NCI-H1417 treated with DMSO at 0.1 percent for 48 hours (cell line): ENCODE measurements at regions not wholly inside any gene's neighbourhood (a gene's known extent, or its start where the extent isn't known, plus 50 kb on each side); places are given as distances from the start of the nearest gene placed in this dataset.
"Not testable (repeated sequence)": the region's sequence is repeated elsewhere in the genome, so short reads cannot be mapped to it uniquely, and the experiment has no call there.

Experiments
- DNase-seq: peaks from one replicate; lab custom pipeline; 2025; lab: John Stamatoyannopoulos, UW

DNA sequence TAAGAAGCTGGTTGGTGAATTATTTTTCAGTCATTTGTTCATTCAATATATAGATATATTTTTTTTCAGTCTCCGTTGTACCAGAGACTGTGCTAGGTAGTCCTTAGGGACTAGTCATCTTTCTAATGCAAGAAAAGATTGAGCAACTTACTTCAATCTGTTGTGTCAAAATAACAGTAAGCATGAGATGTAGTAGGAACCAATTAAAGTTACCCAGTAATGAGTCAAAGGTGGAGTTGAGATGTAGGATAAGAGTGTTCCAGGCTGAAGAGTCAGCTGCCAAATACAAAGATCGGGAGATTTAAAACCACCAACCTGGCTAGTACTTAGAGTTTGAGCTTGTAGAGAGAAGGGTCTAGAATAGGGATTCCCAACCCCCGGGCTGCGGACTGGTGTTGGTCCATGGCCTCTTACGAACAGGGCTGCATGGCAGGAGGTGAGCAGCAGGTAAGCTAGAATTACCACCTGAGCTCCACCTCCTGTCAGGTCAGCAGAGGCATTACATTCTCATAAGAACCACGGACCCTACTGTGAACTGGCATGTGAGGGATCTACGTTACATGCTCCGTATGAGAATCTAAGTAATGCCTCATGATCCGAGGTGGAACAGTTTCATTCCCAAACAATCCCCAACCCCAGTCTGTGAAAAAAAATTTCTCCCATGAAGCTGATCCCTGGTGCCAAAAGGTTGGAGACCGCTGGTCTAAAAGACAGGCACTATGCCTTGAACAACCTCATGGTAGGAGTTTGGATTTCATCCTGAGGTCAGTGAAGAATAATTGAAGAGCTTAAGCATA is 1241.5 kb upstream of the WWC1 start:
- no peak for DNase-seq

DNA sequence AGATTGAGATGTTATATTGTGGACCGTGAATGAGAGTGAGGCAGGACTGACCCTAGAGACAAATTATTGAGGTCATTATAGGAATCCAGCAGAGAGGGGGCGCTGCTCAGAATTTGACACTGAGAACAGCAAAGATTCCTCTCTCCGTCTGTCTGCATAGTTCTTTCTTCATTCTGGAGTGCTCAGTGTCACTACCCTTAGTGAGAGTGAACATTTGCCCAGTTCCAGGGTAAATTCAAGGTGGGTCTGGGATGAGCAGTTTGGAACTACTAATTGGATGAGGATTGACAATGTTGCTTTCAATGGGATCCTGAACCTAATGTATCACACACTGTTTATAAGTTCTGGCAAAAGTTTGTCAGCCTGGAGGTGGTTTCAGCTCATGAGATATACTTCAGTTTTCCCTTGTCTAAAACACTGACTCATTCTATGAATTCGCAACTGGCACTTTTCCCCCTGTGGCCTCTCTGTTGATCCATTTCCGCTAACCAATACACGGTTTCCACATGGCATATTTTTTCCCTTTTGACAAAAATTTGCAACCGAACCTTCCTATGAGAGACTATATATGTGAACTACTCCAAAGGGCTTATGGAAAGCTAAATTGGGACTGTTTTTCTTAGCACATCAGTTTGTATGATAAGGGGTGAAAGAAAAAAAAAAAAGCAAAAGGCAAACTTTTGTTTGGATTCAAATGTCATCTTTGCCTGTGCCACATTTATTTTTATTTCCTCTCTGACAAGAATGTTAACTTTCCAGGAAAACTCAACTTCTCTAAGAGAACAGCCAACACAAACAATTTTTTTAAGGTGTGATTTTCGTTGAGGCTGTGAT is 1240.7 kb upstream of the WWC1 start:
- no peak for DNase-seq

DNA sequence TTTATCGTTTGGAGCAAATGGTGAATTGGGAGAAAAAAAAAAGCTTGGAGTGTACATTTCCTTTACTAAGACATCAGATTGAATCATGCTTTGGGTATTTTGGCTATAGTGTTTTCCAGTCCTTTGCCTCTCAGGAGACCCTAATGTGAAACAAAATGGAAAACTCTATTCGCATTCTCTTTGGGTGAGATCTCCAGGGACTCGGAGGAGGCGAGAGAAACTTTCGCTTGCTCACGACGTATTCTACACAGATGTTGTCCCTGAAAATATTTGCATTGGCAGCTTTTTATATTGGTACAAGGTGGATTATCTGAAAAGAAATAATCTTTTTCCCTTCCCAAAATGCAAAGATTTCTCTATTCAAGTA is 1240.1 kb upstream of the WWC1 start:
- no peak for DNase-seq

DNA sequence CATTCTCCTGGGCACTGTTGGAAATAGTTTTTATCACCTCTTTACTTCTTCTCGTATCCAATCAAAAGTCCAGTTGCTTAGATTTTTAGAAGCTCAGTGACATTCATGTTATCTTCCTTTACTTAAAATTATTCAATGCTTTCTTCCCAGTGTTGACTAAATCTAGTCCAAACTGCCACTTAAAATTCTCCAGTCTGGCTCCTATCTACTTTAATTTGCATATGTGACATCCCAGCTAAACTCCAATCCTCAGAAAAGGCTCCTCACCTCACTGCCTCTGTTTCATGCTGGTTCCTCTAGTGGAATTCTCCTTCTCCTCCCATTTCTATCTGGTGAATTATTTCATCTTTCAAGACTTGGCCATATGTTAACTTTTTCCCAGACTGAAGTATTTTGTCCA is 1238.7 kb upstream of the WWC1 start:
- no peak for DNase-seq

DNA sequence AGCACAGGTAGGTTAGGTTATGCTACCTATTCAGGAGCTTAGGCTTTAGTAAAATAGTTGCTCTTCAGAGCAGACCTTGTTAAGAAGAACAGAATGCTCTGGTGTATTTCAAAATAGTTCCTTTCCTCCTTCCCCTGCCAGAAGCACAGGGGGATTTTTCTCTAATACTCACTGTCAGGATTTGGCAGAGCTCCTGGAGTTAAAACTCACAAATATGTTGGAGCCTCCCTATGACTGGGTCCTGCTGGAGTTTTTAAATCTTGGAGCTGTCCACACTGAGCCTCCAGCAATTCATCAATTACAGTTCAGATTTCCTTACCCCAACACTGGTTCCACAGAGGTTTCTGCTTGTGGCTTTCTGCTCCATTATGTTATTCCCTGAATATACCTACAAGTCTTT is 1233.8 kb upstream of the WWC1 start:
- no peak for DNase-seq

DNA sequence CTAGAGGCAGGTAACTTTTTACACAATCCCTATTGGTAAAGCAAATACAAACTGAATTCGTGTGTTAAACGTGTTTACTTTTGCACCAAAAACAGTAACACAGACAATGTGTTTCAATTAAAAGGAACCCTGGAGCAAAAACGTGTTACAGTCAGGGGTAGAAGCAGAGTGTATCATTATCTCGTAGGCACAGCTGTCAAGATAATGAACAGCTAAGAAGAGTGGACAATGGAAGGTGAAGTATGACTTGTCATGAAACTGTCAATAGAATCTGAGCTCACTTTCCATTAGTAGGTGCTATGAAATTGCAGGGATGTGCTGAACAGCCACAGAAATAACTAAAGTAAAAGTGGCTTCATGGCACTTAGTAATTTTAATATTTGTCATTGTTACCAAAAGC is 1229.8 kb upstream of the WWC1 start:
- no peak for DNase-seq

DNA sequence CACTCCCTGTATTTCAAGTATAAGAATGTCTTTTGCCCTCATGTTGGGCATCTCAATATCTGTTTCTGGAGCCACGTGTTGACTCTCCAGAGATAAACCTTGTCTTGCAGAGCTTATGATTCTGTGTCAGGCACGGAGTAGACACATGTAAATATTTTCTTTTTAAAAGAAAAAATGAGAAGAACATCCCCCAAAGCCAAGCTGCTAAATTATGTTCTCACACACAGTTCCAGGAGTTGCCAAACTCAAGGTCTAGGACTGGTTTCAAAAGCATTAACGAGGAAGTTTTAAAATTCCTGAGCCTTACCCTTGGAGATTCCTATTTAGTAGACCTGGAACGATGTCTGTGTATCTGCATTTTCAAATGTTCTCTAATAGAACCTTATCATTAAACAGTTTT is 1228.3 kb upstream of the WWC1 start:
- DNase-seq, result no peak

DNA sequence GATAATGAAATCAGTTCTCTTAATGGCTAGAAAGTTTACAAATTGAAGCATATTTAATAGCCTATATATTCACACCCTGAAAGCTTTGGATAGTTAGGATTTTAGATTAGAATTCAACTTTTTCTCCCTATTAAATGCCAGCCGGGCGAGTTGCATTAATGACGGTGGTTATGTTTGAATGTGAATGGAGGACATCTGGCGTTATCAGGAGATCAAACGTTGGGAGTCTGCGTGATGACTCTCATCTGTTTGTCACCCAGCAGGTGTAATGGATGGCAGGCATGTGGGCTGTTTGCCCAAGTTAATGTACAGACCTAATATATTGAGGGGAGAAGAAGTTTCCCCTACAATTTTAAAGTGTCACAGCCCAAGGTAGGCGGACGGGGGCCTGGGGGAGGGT is 1227.7 kb upstream of the WWC1 start:
- DNase-seq, result no peak

DNA sequence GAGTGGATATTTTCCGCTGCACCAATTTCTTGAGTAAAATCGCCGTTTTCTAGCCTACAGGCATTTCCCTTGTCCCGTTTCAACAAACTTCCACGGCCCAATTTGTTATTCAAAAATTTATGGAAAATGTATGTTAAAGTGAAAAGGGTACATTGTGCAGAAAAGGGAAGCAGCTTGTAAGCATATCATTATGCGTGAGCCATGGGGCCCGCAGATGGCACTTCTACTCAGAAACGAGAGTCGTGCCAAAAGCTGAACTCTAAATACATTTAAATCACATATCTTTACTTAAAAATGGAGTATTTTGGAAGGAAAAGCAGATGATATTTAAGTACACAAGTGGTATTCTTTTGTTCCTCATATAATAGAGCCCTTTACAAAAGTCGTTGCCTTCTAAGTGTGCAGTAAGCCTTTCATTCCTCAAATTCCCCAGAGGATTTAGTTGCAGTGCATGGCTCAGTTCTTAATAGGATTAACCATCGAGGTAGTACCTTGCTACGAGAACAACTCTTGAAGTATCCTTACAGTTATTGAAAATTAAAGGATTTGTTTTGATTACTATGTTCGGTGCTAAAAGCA is 1227.2 kb upstream of the WWC1 start:
- DNase-seq, result no peak

DNA sequence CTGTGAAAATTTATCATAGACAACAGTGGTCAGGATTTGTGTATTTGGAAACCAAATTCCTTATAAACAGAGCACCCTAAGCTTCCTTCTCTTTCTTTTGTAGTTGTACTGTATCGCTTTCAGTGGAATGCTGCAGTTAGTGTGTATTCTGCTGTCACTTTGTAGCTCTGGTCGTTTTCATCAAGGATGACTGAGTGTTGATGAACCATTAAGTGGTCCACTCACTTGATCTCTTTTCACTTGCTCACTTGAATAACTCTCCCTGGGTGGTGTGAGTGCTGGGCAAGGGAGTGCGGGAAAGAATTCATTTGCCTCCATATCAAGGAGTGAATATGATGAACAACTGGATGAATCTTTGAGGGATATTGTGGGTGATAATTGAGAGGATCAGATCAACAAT is 1225.7 kb upstream of the WWC1 start:
- DNase-seq, result no peak

DNA sequence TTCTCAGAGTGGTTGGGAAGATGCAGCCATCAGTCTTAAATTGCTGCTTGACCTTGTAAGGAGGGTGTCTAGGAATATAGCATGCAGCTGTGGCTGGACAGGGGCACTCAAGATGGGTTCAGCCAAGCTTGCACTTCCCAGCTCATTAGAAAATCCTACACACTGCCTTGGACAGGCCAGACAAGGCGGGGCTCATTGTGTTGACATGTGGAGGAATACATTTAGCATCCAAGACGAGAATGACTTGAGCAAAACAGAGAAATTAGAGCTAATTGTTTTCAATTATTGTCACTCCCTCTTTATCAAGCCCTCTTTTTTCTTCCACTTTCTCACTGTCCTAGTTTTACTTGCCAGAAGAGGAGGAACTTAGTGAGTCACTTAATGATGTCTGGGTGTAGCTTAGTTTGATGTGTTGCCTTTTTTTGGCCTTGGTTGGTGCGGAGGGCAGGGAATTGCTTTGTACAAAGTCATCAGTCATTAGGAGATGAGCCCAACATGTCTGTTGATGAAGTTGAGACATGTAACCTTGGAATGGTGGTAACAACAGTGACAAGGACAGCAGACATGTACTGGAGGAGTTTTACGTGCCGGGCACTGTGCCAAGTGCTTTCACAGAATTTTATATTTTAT is 1219.3 kb upstream of the WWC1 start:
- no peak for DNase-seq

DNA sequence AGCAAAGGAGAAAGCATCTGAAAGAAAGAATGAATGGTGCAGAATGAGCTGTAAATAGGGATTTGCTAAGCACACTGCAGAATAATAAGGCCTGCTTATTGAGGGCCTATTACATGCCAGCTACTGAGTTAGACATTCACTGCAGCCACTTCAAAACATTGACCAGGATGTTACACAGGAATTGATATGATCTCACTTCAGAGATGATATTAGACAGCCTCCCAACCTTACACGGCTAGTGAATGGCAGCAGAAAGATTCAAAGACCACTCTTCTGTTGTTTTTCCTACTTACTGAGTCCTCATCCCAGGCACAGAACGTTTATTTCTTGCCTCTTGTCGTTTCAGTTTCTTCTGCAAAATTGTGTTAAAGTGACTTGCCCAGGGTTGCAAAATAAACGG is 1209.9 kb upstream of the WWC1 start:
- no peak for DNase-seq

DNA sequence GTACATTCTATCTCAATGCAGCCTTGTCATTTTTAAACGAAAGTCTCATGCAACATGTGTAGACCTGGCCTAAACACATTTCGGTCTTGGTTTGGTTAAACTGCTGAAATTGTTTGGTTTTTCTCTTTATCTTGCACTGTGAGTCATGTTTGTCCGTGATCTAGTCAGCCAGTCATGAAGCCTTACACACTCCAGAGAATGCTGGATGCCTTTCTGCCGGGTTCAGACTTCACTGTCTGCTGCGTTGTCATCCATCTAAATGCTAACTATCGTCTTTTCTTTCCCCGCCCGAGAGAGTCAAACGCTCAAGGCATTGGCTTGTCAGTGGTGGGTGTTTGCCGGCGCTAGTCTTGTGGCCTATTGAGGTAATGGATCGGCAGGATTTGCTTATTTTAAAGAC is 1194.6 kb upstream of the WWC1 start:
- no peak for DNase-seq

DNA sequence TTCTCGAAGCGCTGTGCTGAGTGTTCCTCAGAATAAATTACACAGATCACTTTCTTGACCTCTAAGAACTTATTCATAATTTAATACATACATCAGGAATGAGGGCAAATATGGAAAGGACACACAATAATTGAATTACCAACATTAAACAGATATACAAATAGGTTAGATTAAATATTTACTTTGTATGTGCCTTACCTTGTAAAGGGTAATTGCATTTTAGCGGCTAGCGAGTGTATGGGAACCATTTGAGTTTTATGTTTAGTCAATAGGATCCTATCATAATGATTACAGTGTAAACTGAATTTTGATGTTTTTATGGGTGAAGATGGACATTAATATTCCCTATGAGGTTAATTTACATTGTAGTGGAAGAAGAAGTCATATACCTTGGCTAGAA is 1187.1 kb upstream of the WWC1 start:
- DNase-seq, result no peak

DNA sequence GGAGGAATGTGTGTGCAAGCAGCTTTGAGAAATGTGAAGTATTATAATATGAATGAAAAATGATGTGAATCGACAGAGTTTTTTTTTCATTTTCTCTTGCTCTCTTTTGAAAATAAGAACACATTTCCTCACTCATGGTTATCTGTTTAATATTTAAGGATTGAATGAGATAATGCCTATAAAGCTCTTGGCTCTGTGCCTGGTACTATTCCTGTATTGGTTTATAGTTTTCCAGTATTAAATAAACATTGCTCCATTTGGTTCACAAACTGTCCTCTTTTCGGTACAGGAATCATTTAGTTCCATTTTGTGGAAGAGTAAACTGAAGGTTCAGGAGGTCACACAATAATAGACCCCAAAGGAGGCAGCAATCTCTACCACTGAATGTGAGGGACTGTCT is 1185.5 kb upstream of the WWC1 start:
- DNase-seq, result no peak

DNA sequence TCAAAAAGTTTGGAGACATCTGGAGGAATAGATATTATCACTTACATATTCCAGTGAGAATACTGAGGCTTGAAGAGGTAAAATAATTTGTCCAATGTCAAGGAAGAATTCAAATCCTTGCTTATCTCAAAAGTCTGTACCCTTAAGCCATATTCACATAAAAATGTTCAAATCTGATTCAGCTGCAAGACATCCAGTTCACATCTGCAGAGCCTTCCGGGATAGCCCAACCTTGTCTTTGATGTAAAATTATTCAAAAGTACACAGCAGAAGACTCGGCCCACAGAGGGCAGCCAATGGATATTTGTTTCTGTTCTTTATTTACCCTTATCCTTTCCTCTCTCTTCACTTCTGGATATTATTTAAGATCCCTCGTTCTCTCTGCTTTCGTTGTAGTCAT is 1183.8 kb upstream of the WWC1 start:
- no peak for DNase-seq

DNA sequence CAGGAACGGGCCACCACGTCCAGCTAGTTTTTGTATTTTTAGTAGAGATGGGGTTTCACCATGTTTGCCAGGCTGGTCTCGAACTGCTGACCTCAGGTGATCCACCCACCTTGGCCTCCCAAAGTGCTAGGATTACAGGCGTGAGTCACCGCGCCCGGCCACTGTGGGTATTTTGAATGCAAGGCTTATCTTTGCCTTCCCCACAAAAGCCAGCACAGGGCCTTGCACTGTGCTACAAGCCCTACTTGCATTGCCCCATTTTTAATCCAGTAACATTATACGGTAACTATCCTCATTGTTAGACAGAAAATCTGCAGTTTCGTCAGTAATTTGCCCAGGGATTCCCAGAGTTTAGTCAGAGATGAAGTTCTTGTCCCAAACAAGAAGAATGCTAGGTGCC is 1183.2 kb upstream of the WWC1 start:
- DNase-seq, result not testable (repeated sequence)

DNA sequence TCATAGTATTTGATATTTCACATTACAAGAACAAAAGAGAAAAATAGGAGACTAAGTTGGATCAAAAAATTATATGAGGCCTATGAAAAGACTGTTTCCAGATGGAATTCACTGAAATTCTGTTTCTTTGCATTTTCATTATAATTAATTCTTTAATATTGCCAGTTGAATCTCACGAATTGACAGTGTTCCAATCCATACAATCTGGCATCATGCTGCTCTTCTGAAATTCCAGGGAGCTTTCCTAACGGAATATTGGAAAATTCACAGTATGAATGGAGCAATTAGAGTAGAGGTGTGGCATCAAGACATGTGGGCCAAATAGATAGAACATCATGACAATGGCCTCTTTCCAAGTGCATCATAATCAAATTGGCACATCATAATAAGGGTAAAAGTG is 1178.9 kb upstream of the WWC1 start:
- DNase-seq, result no peak

DNA sequence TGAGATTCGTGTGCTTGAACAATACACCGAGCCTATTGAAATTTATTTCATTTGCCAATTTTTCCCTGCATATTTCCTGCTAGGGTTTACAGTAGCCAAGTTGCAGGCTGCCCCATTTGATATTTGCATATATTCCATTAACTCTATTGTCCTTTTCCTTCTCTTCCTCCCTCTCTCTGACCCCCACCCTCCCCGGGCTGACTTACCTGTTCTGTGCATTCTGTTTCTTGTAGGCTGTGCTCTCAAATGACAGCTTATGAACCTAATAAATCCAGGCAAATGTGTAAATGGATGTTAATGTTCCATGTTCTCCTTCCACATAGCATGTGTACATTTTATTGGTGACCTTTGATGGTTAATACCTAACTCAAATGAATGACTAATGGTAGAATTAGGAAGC is 1169.2 kb upstream of the WWC1 start:
- no peak for DNase-seq

DNA sequence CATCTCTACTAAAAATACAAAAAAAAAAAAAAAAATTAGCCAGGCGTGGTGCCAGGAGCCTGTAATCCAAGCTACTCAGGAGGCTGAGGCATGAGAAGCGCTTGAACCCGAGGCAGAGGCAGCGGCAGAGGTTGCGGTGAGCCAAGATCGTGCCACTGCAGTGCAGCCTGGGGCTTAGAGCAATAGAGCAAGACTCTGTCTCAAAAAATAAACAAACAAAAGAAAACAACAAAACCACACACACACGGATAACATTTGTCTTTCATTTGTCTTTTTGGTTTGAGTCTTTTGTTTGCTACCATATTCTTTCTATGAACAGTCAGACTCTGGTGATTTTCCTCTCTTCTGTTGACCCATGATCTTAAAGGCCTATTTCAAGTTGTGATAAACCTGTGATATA is 1168.3 kb upstream of the WWC1 start:
- DNase-seq, result no peak

DNA sequence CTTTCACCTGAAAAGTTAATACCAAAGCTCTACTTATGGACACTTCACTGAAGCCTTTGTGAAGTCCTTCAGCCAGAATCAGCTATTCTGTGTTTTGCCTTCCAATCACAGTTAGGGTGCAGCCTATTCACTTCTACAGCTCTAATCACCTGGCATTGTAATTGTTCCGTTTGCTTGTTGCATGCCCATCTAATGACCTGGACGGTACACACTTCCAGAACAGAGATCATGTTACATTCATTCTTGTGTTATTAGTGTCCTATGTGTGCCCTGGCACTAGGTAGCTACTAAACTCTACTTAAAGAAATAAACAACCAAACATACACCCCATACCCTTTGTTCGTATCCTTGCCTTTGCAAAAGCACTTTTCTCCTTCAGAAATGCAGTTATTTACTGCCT is 1162.9 kb upstream of the WWC1 start:
- DNase-seq, result no peak

DNA sequence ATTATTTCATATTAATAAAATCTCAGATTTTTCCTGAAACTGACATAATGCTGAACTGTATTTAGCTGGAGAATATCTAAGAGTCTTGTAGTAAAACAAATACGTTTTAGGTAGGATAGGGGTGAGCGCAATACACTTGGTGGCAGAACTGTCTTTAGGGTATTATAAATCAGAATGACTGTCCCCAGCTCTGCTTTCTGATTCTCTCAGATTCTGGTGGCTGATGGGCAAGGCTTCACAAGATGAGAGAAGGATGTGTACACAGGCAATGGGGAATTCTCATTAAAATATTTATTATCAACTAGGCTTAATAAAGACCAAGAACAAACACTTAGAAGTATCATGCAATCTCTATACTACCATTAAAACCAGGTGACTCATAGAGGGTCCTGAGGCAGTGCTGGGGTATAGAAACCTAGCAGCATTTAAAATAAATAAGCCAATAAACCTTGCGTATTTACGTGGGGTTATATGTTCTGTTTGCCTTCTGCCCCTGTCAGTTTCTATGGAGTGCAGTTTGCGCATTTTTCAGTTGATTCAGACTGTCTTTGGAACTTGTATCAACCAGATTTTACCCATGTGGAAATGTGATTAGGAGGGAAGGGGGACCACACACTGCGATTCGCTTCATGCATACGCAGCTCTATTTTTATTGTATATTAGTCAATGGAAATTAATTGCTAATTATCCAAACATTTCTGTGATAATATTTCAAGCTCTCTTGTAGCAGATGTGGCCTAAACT is 1150.7 kb upstream of the WWC1 start:
- DNase-seq, result no peak
